Peyer's patch (tissue), 4 donors: ENCODE measurements at regions not wholly inside any gene's neighbourhood (a gene's known extent, or its start where the extent isn't known, plus 50 kb on each side); places are given as distances from the start of the nearest gene placed in this dataset.

Source experiments
- DNase-seq, 3 donors: peaks; one replicate each; pipeline ENCODE4 v3.0.0-alpha.2; 2017 to 2019
- H3K27ac ChIP-seq, 4 donors: fragments of 200-600 bp; sonication (generic); one replicate each; pipeline ENCODE4 v1.5.1; 2016 to 2019
- H3K27me3 ChIP-seq, 2 donors: fragments of 200-600 bp; sonication (generic); one replicate each; pipeline ENCODE4 v1.5.1; 2019
- H3K36me3 ChIP-seq, 3 donors: fragments of 200-600 bp; sonication (generic); one replicate each; pipeline ENCODE4 v1.5.1; 2016 to 2019
- H3K4me1 ChIP-seq, 4 donors: fragments of 200-600 bp; sonication (generic); one replicate each; pipeline ENCODE4 v1.5.1; 2016 to 2019
- H3K4me3 ChIP-seq, 4 donors: fragments of 200-600 bp; sonication (generic); 1 replicate in 3 of 4; 2 replicates in 1 of 4; pipeline ENCODE4 v1.5.1; 2016 to 2019; ENCODE audit warnings: mild to moderate bottlenecking in 1 of 4
- H3K9me3 ChIP-seq, 4 donors: fragments of 200-600 bp; sonication (generic); one replicate each; pipeline ENCODE4 v1.5.1; 2016 to 2019; ENCODE audit warnings: mild to moderate bottlenecking in 1 of 4
- CTCF ChIP-seq, 6 experiments: fragments of 450-650 bp in 4 of 6; fragments of 200-600 bp in 2 of 6; sonication (generic) in 1 of 6; IDR thresholded peaks; one replicate each; pipeline ENCODE4 v1.5.1; 2017 to 2019; ENCODE audit warnings: antibody characterized with exemption in 6 of 6, mild to moderate bottlenecking in 3 of 6, moderate library complexity in 1 of 6
- POLR2A ChIP-seq, 2 donors: fragments of 450-650 bp; IDR thresholded peaks; one replicate each; pipeline ENCODE4 v1.5.1; 2017; ENCODE audit warnings: antibody characterized with exemption in 2 of 2, mild to moderate bottlenecking in 2 of 2, moderate library complexity in 2 of 2

GRCh38 chr6:122014961-122015360 lies 384.5 kb upstream of the HSF2 start:
- Histone ChIP-seq H3K36me3 (no peaks in the 10 kb centered on the region), H3K9me3 (no peaks in the 10 kb centered on the region), H3K4me3 (no peak overlapping the region), H3K27me3 (no peaks in the 10 kb centered on the region), H3K4me1 (no peaks in the 10 kb centered on the region), H3K27ac (no peak overlapping the region)
- TF ChIP-seq POLR2A (IDR thresholded peaks at IDR 0.05), result no peak
- no peak for TF ChIP-seq CTCF (IDR thresholded peaks at IDR 0.05)
- no peak for DNase-seq

GRCh38 chr6:122020588-122021264 lies 378.7 kb upstream of the HSF2 start:
- Histone ChIP-seq H3K27ac (no peak overlapping the region), H3K4me3 (no peak overlapping the region), H3K4me1 (no peaks in the 10 kb centered on the region), H3K36me3 (no peaks in the 10 kb centered on the region), H3K9me3 (no peaks in the 10 kb centered on the region), H3K27me3 (no peaks in the 10 kb centered on the region)
- TF ChIP-seq CTCF (IDR thresholded peaks at IDR 0.05) (no peak), POLR2A (IDR thresholded peaks at IDR 0.05) (no peak)
- DNase-seq, result no peak

GRCh38 chr6:122025104-122025503 lies 374.3 kb upstream of the HSF2 start:
- Histone ChIP-seq H3K4me3 (no peak overlapping the region), H3K27ac (no peak overlapping the region), H3K4me1 (no peaks in the 10 kb centered on the region), H3K9me3 (no peaks in the 10 kb centered on the region), H3K36me3 (no peaks in the 10 kb centered on the region), H3K27me3 (no peaks in the 10 kb centered on the region)
- DNase-seq, result no peak
- TF ChIP-seq POLR2A (IDR thresholded peaks at IDR 0.05) (no peak), CTCF (IDR thresholded peaks at IDR 0.05) (no peak)

- Histone ChIP-seq H3K27ac (no peak overlapping the region), H3K4me1 (no peaks in the 10 kb centered on the region), H3K9me3 (no peaks in the 10 kb centered on the region), H3K4me3 (no peak overlapping the region), H3K27me3 (no peaks in the 10 kb centered on the region), H3K36me3 (no peaks in the 10 kb centered on the region)
- TF ChIP-seq POLR2A (IDR thresholded peaks at IDR 0.05) (no peak), CTCF (IDR thresholded peaks at IDR 0.05) (no peak)
- no peak for DNase-seq
Observed at GRCh38 chr6:122026582-122027369, 372.7 kb upstream of the HSF2 start.

GRCh38 chr6:122028933-122029522 lies 370.4 kb upstream of the HSF2 start:
- Histone ChIP-seq H3K4me1 (no peaks in the 10 kb centered on the region), H3K27ac (no peak overlapping the region), H3K27me3 (no peaks in the 10 kb centered on the region), H3K9me3 (no peaks in the 10 kb centered on the region), H3K36me3 (no peaks in the 10 kb centered on the region), H3K4me3 (no peak overlapping the region)
- no peak for DNase-seq
- TF ChIP-seq CTCF (IDR thresholded peaks at IDR 0.05) (no peak), POLR2A (IDR thresholded peaks at IDR 0.05) (no peak)
